GM12875 (cell line): ENCODE measurements at regions not wholly inside any gene's neighbourhood (a gene's known extent, or its start where the extent isn't known, plus 50 kb on each side); places are given as distances from the start of the nearest gene placed in this dataset.

ENCODE experiments used
- H3K4me3 ChIP-seq: one replicate; pipeline ENCODE4 v1.5.1; 2011; ENCODE audit warnings: low read depth, low read length, control low read depth
- TF ChIP-seq, protein P1 (sequence below): IDR thresholded peaks from 2 replicates; pipeline ENCODE4 v1.5.1; 2011; ENCODE audit warnings: low read depth, mild to moderate bottlenecking, control low read depth, inconsistent platforms, low read length, moderate library complexity, borderline replicate concordance; ENCODE audit not compliant: insufficient read depth

- TF ChIP-seq, protein P1, sequence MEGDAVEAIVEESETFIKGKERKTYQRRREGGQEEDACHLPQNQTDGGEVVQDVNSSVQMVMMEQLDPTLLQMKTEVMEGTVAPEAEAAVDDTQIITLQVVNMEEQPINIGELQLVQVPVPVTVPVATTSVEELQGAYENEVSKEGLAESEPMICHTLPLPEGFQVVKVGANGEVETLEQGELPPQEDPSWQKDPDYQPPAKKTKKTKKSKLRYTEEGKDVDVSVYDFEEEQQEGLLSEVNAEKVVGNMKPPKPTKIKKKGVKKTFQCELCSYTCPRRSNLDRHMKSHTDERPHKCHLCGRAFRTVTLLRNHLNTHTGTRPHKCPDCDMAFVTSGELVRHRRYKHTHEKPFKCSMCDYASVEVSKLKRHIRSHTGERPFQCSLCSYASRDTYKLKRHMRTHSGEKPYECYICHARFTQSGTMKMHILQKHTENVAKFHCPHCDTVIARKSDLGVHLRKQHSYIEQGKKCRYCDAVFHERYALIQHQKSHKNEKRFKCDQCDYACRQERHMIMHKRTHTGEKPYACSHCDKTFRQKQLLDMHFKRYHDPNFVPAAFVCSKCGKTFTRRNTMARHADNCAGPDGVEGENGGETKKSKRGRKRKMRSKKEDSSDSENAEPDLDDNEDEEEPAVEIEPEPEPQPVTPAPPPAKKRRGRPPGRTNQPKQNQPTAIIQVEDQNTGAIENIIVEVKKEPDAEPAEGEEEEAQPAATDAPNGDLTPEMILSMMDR, result no peak
- H3K4me3 ChIP-seq, result no peak overlapping the region
Measured at GRCh38 chr3:117018655-117019054, 309.1 kb downstream of the TUSC7 start.

- H3K4me3 ChIP-seq, result no peak overlapping the region
- TF ChIP-seq, protein P1, result peak; percentile 71
Measured at GRCh38 chr3:117019082-117019713, 309.6 kb downstream of the TUSC7 start.

- TF ChIP-seq, protein P1, result no peak
- no peak overlapping the region for H3K4me3 ChIP-seq
Measured at GRCh38 chr3:117026401-117026800, 316.8 kb downstream of the TUSC7 start.

DNA sequence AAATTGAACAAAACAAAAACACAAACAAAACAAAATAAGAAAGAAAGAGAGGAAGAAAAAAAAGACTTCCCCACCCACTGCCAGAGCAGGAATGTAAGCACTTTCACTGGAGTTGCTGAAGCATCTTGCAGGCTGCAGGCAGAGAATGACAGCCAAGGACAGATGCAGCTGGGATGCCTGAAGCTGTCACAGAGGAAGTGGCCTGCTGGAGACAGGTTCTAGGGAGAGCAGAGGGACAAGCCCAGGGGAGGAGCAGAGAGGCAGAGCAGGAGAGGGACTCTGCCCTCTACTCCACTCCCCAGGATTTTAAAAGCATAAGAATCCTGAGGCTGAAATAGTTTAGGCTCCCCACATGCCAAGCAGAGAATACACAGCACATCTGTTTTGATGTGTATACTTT lies 326.2 kb downstream of the TUSC7 start:
- H3K4me3 ChIP-seq, result no peak overlapping the region
- TF ChIP-seq, protein P1, result no peak

GRCh38 chr3:117036259-117036799 lies 326.8 kb downstream of the TUSC7 start:
- TF ChIP-seq, protein P1, result no peak
- H3K4me3 ChIP-seq, result no peak overlapping the region

- TF ChIP-seq, protein P1, result no peak
- no peak overlapping the region for H3K4me3 ChIP-seq
Measured at GRCh38 chr3:117045143-117045542, 335.6 kb downstream of the TUSC7 start.
